ENCODE measurements at regions not wholly inside any gene's neighbourhood (a gene's known extent, or its start where the extent isn't known, plus 50 kb on each side); places are given as distances from the start of the nearest gene placed in this dataset.

- DNase-seq: no peak
- Histone ChIP-seq H3K4me1 (replicated peaks in 1 of 2) (no peaks in the 10 kb centered on the region), H3K4me3 (no peak overlapping the region), H3K27me3 (no peaks in the 10 kb centered on the region), H3K27ac (no peak overlapping the region), H3K9me3 (replicated peaks in 1 of 3) (no peaks in the 10 kb centered on the region), H3K36me3 (replicated peaks in 1 of 2) (no peaks in the 10 kb centered on the region)
- 72 to 84% (median 81%) methylated on average over 1 of the region's 1 CpG for WGBS, 4 donors
- TF ChIP-seq CTCF (IDR thresholded peaks at IDR 0.05): no peak
- no peak for TF ChIP-seq POLR2A (IDR thresholded peaks at IDR 0.05)
- intact Hi-C loops (cut with DNase I): no loop called here
Measured at GRCh38 chr18:56273541-56274219, 364.7 kb downstream of the TXNL1 start.

GRCh38 chr18:56270671-56271250 lies 367.6 kb downstream of the TXNL1 start:
- DNase-seq: no peak
- Histone ChIP-seq H3K27me3 (no peaks in the 10 kb centered on the region), H3K27ac (no peak overlapping the region), H3K36me3 (replicated peaks in 1 of 2) (no peaks in the 10 kb centered on the region), H3K4me3 (no peak overlapping the region), H3K9me3 (replicated peaks in 1 of 3) (no peaks in the 10 kb centered on the region), H3K4me1 (replicated peaks in 1 of 2) (no peaks in the 10 kb centered on the region)
- 95 to 100% (median 100%) methylated on average over 1 of the region's 1 CpG for WGBS, 4 donors
- intact Hi-C loops (cut with DNase I): no loop called here
- TF ChIP-seq POLR2A (IDR thresholded peaks at IDR 0.05) (no peak), CTCF (IDR thresholded peaks at IDR 0.05) (no peak)

DNA sequence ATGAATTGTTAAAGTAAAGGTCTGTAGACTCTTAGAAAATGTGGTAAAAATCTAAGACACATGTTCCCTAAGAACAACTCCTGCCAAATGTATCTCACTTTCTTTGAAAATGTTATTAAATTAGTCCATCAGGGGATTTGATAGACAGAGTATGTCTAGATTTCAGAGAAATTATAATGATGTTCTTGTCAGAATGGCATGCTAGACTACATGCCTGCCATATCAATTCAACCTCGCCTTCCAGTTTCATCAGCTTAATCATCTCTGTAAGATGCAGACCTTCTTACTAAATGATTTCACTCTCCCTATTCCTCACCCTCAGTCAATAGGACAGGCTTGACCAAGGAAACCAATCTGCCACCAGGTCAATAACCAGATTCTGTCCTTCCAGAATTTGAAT lies 368.4 kb downstream of the TXNL1 start:
- TF ChIP-seq CTCF (IDR thresholded peaks at IDR 0.05): no peak
- TF ChIP-seq POLR2A (IDR thresholded peaks at IDR 0.05): no peak
- Histone ChIP-seq H3K4me3 (no peak overlapping the region), H3K4me1 (replicated peaks in 1 of 2) (no peaks in the 10 kb centered on the region), H3K36me3 (replicated peaks in 1 of 2) (no peaks in the 10 kb centered on the region), H3K27me3 (no peaks in the 10 kb centered on the region), H3K9me3 (replicated peaks in 1 of 3) (no peaks in the 10 kb centered on the region), H3K27ac (no peak overlapping the region)
- 78 to 86% (median 83%) methylated on average over 1 of the region's 1 CpG for WGBS, 4 donors
- intact Hi-C loops (cut with DNase I): no loop called here
- no peak for DNase-seq

DNA sequence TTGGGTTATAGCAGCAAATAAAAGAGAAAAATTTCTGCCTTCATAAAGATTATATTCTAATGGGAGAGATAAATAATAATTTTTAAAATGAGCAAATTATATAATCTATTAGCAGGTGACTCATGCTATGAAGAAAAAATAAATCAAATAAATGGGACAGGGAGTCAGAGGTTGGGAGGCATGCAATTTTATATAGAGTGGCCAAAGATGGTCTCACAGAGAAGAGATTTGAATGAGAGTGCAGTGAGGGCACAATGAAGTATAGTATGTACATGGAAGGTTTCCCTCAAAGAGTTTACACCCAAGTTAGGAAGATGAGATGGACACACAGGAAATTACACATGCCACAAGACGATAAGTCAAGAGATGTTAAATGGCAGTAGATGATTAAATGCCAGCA lies 369.4 kb downstream of the TXNL1 start:
- no peak overlapping the region for H3K4me3 ChIP-seq
- TF ChIP-seq POLR2A (IDR thresholded peaks at IDR 0.05) (no peak), CTCF (IDR thresholded peaks at IDR 0.05) (no peak)
- H3K27me3 ChIP-seq: no peaks in the 10 kb centered on the region
- H3K9me3 ChIP-seq (replicated peaks in 1 of 3): no peaks in the 10 kb centered on the region
- no peak for DNase-seq
- H3K36me3 ChIP-seq (replicated peaks in 1 of 2): no peaks in the 10 kb centered on the region
- 63 to 72% (median 66%) methylated on average over 1 of the region's 1 CpG for WGBS, 4 donors
- H3K27ac ChIP-seq: no peak overlapping the region
- intact Hi-C loops (cut with DNase I): no loop called here
- H3K4me1 ChIP-seq (replicated peaks in 1 of 2): no peaks in the 10 kb centered on the region
